PC-3 (cell line): ENCODE measurements at regions not wholly inside any gene's neighbourhood (a gene's known extent, or its start where the extent isn't known, plus 50 kb on each side); places are given as distances from the start of the nearest gene placed in this dataset.
A peak's percentile ranks its signal among the peaks of the same experiment; 100 is the strongest.
"Not testable (repeated sequence)": the region's sequence is repeated elsewhere in the genome, so short reads cannot be mapped to it uniquely, and the experiment has no call there.

Experiments
- ATAC-seq: fragments of 200-7000 bp; cut with Tn5 transposase; 2 replicates; pipeline ENCODE4 v1.9.1; 2020; ENCODE audit warnings: mild to moderate bottlenecking, moderate library complexity
- BruUV-seq: library from RNA; stranded (reverse); fragments of 400-500 nt; replicated peaks from 2 replicates; lab custom pipeline; 2021; lab: Mats Ljungman, UMichigan
- CTCF ChIA-PET: fragments of 300-600 bp; sonication (Branson Sonifier 250); formaldehyde crosslinking; loops from one replicate; lab custom pipeline; 2022; ENCODE audit warnings: antibody characterized with exemption; lab: Charles Lee
- POLR2A ChIA-PET: fragments of 300-600 bp; sonication (Branson Sonifier 250); formaldehyde crosslinking; loops from one replicate; lab custom pipeline; 2022; ENCODE audit warnings: antibody characterized with exemption; ENCODE audit not compliant: unreplicated experiment; lab: Charles Lee
- DNase-seq: peaks from one replicate; pipeline ENCODE4 v3.0.0-alpha.2; 2015
- H2AFZ ChIP-seq: fragments of 300-600 bp; sonication (generic); 2 replicates; pipeline ENCODE4 v1.6.0; 2016; ENCODE audit warnings: antibody characterized with exemption, low read length
- H3F3A ChIP-seq: fragments of 300-600 bp; sonication (generic); one replicate; pipeline ENCODE4 v1.6.0; 2017; ENCODE audit warnings: antibody characterized with exemption, low read length, control low read depth, mild to moderate bottlenecking; ENCODE audit not compliant: unreplicated experiment
- H3K27ac ChIP-seq: fragments of 300-600 bp; sonication (generic); 2 replicates; pipeline ENCODE4 v1.5.1; 2016; ENCODE audit warnings: mild to moderate bottlenecking, low read length
- H3K27me3 ChIP-seq: fragments of 300-600 bp; sonication (generic); 2 replicates; pipeline ENCODE4 v1.6.1; 2016; ENCODE audit warnings: low read length, mixed read lengths
- H3K36me3 ChIP-seq: fragments of 300-600 bp; sonication (generic); 2 replicates; pipeline ENCODE4 v1.6.1; 2016; ENCODE audit warnings: low read depth, mixed run types, low read length, mixed read lengths
- H3K4me1 ChIP-seq: fragments of 300-600 bp; sonication (generic); 2 replicates; pipeline ENCODE4 v1.5.1; 2016; ENCODE audit warnings: low read length; ENCODE audit not compliant: insufficient read depth
- H3K4me2 ChIP-seq: fragments of 300-600 bp; sonication (generic); 2 replicates; pipeline ENCODE4 v1.6.0; 2016; ENCODE audit warnings: low read length
- H3K4me3 ChIP-seq: fragments of 300-600 bp; sonication (generic); 2 replicates; pipeline ENCODE4 v1.5.1; 2016; ENCODE audit warnings: mild to moderate bottlenecking, low read length, mixed read lengths
- H3K79me2 ChIP-seq: fragments of 300-600 bp; sonication (generic); 2 replicates; pipeline ENCODE4 v1.6.1; 2017; ENCODE audit warnings: low read length, mixed read lengths
- H3K9ac ChIP-seq: fragments of 300-600 bp; sonication (generic); 2 replicates; pipeline ENCODE4 v1.6.0; 2016; ENCODE audit warnings: mild to moderate bottlenecking, low read length
- H3K9me2 ChIP-seq: fragments of 300-600 bp; sonication (generic); replicated peaks from 2 replicates; pipeline ENCODE4 v1.6.1; 2016; ENCODE audit warnings: mixed run types, low read length, mixed read lengths
- H3K9me3 ChIP-seq: fragments of 300-600 bp; sonication (generic); 2 replicates; pipeline ENCODE4 v1.6.1; 2016; ENCODE audit warnings: low read length, mixed read lengths
- H4K20me1 ChIP-seq: fragments of 300-600 bp; sonication (generic); 2 replicates; pipeline ENCODE4 v1.6.1; 2016; ENCODE audit warnings: low read length, mixed read lengths
- CTCF ChIP-seq: fragments of 300-600 bp; sonication (generic); conservative IDR thresholded peaks from 2 replicates; pipeline ENCODE4 v1.5.1; 2017; ENCODE audit warnings: antibody characterized with exemption, low read depth, mild to moderate bottlenecking, low read length
- EZH2 ChIP-seq: fragments of 300-600 bp; sonication (generic); IDR thresholded peaks from one replicate; pipeline ENCODE4 v1.6.1; 2017; ENCODE audit warnings: antibody characterized with exemption, mild to moderate bottlenecking, low read length; ENCODE audit not compliant: unreplicated experiment
- EZH2phosphoT487 ChIP-seq: fragments of 300-600 bp; sonication (generic); IDR thresholded peaks from 2 replicates; pipeline ENCODE4 v1.6.1; 2018; ENCODE audit warnings: mild to moderate bottlenecking, antibody characterized with exemption, low read length, borderline replicate concordance
- intact Hi-C: fragments of 100-400 bp; cut with micrococcal nuclease; formaldehyde crosslinking; loops from 2 replicates; pipeline ENCODE4 v1.9.0; 2023

GRCh38 chr13:39835253-39835652 lies 179.8 kb downstream of the COG6 start:
- intact Hi-C loops: no loop called here

DNA sequence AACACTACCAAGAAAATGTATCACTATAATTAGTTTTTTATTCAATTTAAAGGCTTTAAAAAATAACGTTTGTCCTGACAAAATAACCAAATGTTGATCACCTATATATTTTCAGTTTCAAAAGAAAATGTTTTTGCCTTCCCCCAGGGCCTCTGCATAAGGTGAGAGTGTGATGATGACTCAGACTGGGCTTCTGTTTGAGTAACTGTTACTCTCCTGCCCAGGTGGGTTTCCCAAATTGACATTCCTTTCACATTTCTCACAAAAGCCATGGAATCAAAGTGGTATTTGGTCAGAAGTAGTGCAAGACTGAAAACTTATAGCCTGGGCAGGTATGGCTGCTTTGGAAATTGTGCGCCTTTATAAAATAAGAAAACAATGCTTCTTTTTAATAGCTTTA lies 180.6 kb downstream of the COG6 start:
- Histone ChIP-seq H3K9ac (no peak overlapping the region), H2AFZ (no peak overlapping the region), H3K27ac (no peak overlapping the region), H3K9me3 (no peaks in the 10 kb centered on the region), H3K4me1 (peaks cover 27% of the 10 kb centered on the region), H4K20me1 (no peaks in the 10 kb centered on the region), H3K4me3 (peak overlapping the region; percentile 44; the same call in 1 of the 2 replicates), H3K79me2 (no peaks in the 10 kb centered on the region), H3K4me2 (peak overlapping the region; percentile 79), H3K9me2 (no peaks in the 10 kb centered on the region), H3K36me3 (no peaks in the 10 kb centered on the region), H3K27me3 (no peaks in the 10 kb centered on the region), H3F3A (no peaks in the 10 kb centered on the region)
- no peak for TF ChIP-seq EZH2
- TF ChIP-seq CTCF: no peak
- TF ChIP-seq EZH2phosphoT487: no peak
- ChIA-PET CTCF (no interaction called here), POLR2A (no interaction called here)
- no TSS peak for BruUV-seq
- DNase-seq (peak; percentile 86), ATAC-seq (peak; percentile 54; the same call in 1 of the 2 replicates)
- intact Hi-C loops: no loop called here

More at GRCh38 chr13:39835253-39835652, 179.8 kb downstream of the COG6 start:
- Histone ChIP-seq H3K9me3 (no peaks in the 10 kb centered on the region), H3F3A (no peaks in the 10 kb centered on the region), H3K27me3 (no peaks in the 10 kb centered on the region), H4K20me1 (no peaks in the 10 kb centered on the region), H3K27ac (no peak overlapping the region), H3K4me2 (peak overlapping the region; percentile 79), H3K36me3 (no peaks in the 10 kb centered on the region), H2AFZ (0 out of 2 replicates have a peak overlapping the region, but pooled peaks have one; percentile 38), H3K4me1 (peaks cover 27% of the 10 kb centered on the region), H3K9ac (no peak overlapping the region), H3K79me2 (no peaks in the 10 kb centered on the region), H3K9me2 (no peaks in the 10 kb centered on the region), H3K4me3 (no peak overlapping the region)
- ATAC-seq: no peak
- TF ChIP-seq EZH2phosphoT487: no peak
- TF ChIP-seq CTCF: no peak
- no peak for TF ChIP-seq EZH2
- ChIA-PET POLR2A (no interaction called here), CTCF (no interaction called here)
- DNase-seq: peak; percentile 9
- BruUV-seq: no TSS peak

GRCh38 chr13:39837866-39838265 lies 182.4 kb downstream of the COG6 start:
- H3K4me1 ChIP-seq: peaks cover 27% of the 10 kb centered on the region
- H3K27me3 ChIP-seq, H3K4me2 ChIP-seq, H4K20me1 ChIP-seq, BruUV-seq, H3K27ac ChIP-seq, H3F3A ChIP-seq, H3K9me3 ChIP-seq, H3K4me3 ChIP-seq, H3K79me2 ChIP-seq, H3K36me3 ChIP-seq, H2AFZ ChIP-seq, POLR2A ChIA-PET, H3K9ac ChIP-seq, CTCF ChIA-PET, intact Hi-C loops, ATAC-seq, H3K9me2 ChIP-seq: not testable (repeated sequence)
- DNase-seq: peak; percentile 38
